WERI-Rb-1 (cell line): ENCODE measurements at regions not wholly inside any gene's neighbourhood (a gene's known extent, or its start where the extent isn't known, plus 50 kb on each side); places are given as distances from the start of the nearest gene placed in this dataset.
"Not testable (repeated sequence)": the region's sequence is repeated elsewhere in the genome, so short reads cannot be mapped to it uniquely, and the experiment has no call there.

ENCODE experiments used
- DNase-seq: peaks from one replicate; pipeline ENCODE4 v3.0.0-alpha.2; 2020
- H3K27ac ChIP-seq: fragments of 250-450 bp; sonication (Bioruptor Pico); 2 replicates; pipeline ENCODE4 v1.5.1; 2020; ENCODE audit warnings: mild to moderate bottlenecking, moderate library complexity
- H3K27me3 ChIP-seq: fragments of 250-450 bp; sonication (Bioruptor Pico); 2 replicates; pipeline ENCODE4 v1.5.1; 2021; ENCODE audit warnings: mild to moderate bottlenecking, low read depth, moderate library complexity; ENCODE audit not compliant: insufficient read depth, severe bottlenecking
- H3K36me3 ChIP-seq: fragments of 250-450 bp; sonication (Bioruptor Pico); 2 replicates; pipeline ENCODE4 v1.5.1; 2020; ENCODE audit warnings: mild to moderate bottlenecking, moderate library complexity
- H3K4me3 ChIP-seq: 2 replicates; pipeline ENCODE4 v1.5.1; 2011; ENCODE audit warnings: low read depth, mild to moderate bottlenecking, control low read depth, low read length
- H3K9me3 ChIP-seq: fragments of 250-450 bp; sonication (Bioruptor Pico); 2 replicates; pipeline ENCODE4 v1.5.1; 2021; ENCODE audit warnings: mild to moderate bottlenecking, moderate library complexity; ENCODE audit not compliant: severe bottlenecking
- TF ChIP-seq, protein P1 (sequence below): IDR thresholded peaks from 2 replicates; pipeline ENCODE4 v1.5.1; 2011; ENCODE audit warnings: low read depth, mild to moderate bottlenecking, control low read depth, inconsistent platforms, low read length

DNA sequence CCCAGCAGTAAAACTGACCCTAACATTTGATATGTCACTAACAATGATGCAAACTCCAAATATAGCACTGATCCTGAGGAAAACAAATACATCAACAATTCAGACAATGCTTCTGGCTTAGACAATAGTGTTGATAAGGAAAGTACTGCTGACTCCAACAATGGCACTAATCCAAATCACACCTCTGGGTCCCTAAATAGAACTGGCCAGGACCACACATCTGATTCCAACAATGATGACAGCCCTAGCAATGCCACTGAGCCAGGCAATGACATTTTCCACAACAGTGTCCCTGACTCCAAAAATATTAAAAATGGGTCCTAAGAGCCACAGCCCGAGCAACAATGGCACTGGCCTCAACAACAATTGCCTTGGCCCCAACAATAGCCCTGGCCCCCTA, 243.1 kb upstream of the APOOL start:
- Histone ChIP-seq H3K27ac (no peak overlapping the region), H3K27me3 (peaks cover 13% of the 10 kb centered on the region), H3K4me3 (no peak overlapping the region), H3K36me3 (no peaks in the 10 kb centered on the region), H3K9me3 (no peaks in the 10 kb centered on the region)
- TF ChIP-seq, protein P1, sequence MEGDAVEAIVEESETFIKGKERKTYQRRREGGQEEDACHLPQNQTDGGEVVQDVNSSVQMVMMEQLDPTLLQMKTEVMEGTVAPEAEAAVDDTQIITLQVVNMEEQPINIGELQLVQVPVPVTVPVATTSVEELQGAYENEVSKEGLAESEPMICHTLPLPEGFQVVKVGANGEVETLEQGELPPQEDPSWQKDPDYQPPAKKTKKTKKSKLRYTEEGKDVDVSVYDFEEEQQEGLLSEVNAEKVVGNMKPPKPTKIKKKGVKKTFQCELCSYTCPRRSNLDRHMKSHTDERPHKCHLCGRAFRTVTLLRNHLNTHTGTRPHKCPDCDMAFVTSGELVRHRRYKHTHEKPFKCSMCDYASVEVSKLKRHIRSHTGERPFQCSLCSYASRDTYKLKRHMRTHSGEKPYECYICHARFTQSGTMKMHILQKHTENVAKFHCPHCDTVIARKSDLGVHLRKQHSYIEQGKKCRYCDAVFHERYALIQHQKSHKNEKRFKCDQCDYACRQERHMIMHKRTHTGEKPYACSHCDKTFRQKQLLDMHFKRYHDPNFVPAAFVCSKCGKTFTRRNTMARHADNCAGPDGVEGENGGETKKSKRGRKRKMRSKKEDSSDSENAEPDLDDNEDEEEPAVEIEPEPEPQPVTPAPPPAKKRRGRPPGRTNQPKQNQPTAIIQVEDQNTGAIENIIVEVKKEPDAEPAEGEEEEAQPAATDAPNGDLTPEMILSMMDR: no peak
- DNase-seq: no peak

DNA sequence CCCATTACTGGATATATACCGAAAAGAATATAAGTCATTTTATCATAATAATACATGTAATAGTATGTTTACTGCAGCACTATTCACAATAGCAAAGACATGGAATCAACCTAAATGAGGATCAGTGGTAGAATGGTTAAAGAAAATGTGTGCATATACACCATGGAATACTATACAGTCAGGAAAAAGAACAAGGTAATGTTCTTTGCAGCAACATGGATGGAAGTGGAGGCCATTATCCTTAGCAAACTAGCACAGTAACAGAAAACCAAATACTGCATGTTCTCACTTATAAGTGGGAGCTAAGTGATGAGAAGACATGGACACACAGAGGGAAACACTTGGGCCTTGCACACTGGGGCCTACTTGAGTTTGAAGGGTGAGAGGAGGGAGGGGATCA, 207.4 kb upstream of the APOOL start:
- DNase-seq: no peak
- Histone ChIP-seq H3K9me3 (no peaks in the 10 kb centered on the region), H3K27me3 (peaks cover 8% of the 10 kb centered on the region), H3K4me3 (no peak overlapping the region), H3K27ac (no peak overlapping the region), H3K36me3 (no peaks in the 10 kb centered on the region)
- TF ChIP-seq, protein P1: no peak

DNA sequence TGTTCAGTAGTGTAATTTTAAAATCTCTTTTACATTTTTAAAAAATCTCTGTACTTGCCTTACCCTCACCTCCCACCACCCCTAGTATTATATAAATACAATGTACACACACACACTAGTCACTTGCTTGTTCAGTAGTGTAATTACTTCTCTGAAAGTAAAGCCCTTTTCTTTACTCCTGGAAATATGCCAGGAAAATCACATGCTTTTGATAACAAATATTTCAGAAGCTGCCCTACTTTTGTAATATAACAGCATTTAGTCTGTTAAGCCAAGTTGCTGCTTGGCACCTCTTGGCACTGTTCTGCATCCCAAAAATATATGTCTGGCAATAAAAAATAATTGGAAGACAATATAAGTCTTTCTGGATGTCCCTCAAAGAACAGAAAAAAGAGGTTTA, 172.8 kb upstream of the APOOL start:
- no peak overlapping the region for H3K27ac ChIP-seq
- TF ChIP-seq, protein P1: no peak
- DNase-seq: no peak
- no peaks in the 10 kb centered on the region for H3K36me3 ChIP-seq
- H3K9me3 ChIP-seq: no peaks in the 10 kb centered on the region
- H3K27me3 ChIP-seq: peaks cover 16% of the 10 kb centered on the region
- no peak overlapping the region for H3K4me3 ChIP-seq

GRCh38 chrX:84846541-84846940, 157.1 kb upstream of the APOOL start:
- not testable (repeated sequence) for DNase-seq, H3K27ac ChIP-seq, H3K36me3 ChIP-seq, H3K9me3 ChIP-seq, H3K27me3 ChIP-seq, H3K4me3 ChIP-seq

DNA sequence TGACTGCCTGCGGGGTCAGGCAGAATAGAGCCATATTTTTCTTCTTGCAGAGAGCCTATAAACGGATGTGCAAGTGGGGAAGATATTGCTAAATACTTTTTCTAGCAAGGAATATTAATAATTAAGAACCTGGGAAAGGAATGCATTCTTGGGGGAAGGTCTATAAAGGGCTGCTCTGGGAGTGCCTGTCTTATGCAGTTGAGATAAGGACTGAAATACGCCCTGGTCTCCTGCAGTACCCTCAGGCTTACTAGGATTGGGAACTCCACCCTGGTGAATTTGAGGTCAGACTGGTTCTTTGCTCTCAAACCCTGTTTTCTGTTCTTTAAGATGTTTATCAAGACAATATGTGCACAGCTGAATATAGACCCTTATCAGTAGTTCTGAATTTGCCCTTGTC, 152.5 kb upstream of the APOOL start:
- H3K27me3 ChIP-seq, H3K4me3 ChIP-seq, H3K9me3 ChIP-seq, H3K27ac ChIP-seq, H3K36me3 ChIP-seq, DNase-seq: not testable (repeated sequence)

GRCh38 chrX:84856791-84857190, 146.9 kb upstream of the APOOL start:
- H3K36me3 ChIP-seq, H3K4me3 ChIP-seq, DNase-seq, H3K27me3 ChIP-seq, H3K9me3 ChIP-seq, H3K27ac ChIP-seq: not testable (repeated sequence)

- not testable (repeated sequence) for H3K4me3 ChIP-seq, H3K9me3 ChIP-seq, H3K36me3 ChIP-seq, H3K27ac ChIP-seq, DNase-seq
- peaks cover 26% of the 10 kb centered on the region for H3K27me3 ChIP-seq
Observed at GRCh38 chrX:84858771-84859170, 144.9 kb upstream of the APOOL start.

DNA sequence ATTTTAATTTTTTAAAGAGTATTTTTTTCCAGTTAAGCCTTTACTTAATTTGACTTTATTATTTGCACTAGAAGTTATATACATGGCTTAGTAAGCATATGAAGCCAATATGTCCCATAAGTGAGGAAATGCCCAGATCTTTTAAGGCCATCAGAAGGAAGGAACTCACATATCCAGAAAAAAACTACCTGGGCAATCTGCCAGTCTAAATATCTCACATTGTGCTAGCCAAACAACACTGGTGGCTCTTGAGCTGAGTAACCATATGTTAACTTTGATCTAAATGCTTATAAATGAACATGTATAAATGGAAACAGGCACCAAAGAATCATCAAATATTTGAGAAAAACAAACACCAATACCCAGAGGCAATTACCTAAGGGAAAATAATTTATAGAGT, 138.6 kb upstream of the APOOL start:
- no peak overlapping the region for H3K4me3 ChIP-seq
- DNase-seq: no peak
- TF ChIP-seq, protein P1: no peak
- H3K27me3 ChIP-seq: peaks cover 20% of the 10 kb centered on the region
- no peak overlapping the region for H3K27ac ChIP-seq
- no peaks in the 10 kb centered on the region for H3K36me3 ChIP-seq
- H3K9me3 ChIP-seq: no peaks in the 10 kb centered on the region

DNA sequence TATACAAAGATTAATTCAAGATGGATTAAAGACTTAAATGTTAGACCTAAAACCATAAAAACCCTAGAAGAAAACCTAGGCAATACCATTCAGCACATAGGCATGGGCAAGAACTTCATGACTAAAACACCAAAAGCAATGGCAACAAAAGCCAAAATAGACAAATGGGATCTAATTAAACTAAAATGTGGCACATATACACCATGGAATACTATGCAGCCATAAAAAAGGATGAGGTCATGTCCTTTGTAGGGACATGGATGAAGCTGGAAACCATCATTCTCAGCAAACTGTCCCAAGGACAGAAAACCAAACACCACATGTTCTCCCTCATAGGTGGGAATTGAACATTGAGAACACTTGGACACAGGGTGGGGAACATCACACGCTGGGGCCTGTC, 133.4 kb upstream of the APOOL start:
- not testable (repeated sequence) for H3K36me3 ChIP-seq, H3K4me3 ChIP-seq, H3K9me3 ChIP-seq, H3K27ac ChIP-seq, H3K27me3 ChIP-seq, DNase-seq

- not testable (repeated sequence) for H3K27me3 ChIP-seq, H3K27ac ChIP-seq, H3K9me3 ChIP-seq, DNase-seq, H3K4me3 ChIP-seq, H3K36me3 ChIP-seq
Observed at GRCh38 chrX:84872160-84872771, 131.4 kb upstream of the APOOL start.
